HG02870 (cell line): ENCODE measurements at regions not wholly inside any gene's neighbourhood (a gene's known extent, or its start where the extent isn't known, plus 50 kb on each side); places are given as distances from the start of the nearest gene placed in this dataset.
A peak's percentile ranks its signal among the peaks of the same experiment; 100 is the strongest.

ENCODE experiments used
- ATAC-seq: cut with Tn5 transposase; IDR thresholded peaks from one replicate; pipeline ENCODE4 v1.9.1; 2021; ENCODE audit warnings: mild to moderate bottlenecking, moderate library complexity; ENCODE audit not compliant: unreplicated experiment

- ATAC-seq, result no peak
Measured at GRCh38 chrX:131764216-131764615, 220.3 kb downstream of the OR13H1 start.

- ATAC-seq, result peak; percentile 57
Measured at GRCh38 chrX:131778269-131779218, 234.7 kb downstream of the OR13H1 start.

DNA sequence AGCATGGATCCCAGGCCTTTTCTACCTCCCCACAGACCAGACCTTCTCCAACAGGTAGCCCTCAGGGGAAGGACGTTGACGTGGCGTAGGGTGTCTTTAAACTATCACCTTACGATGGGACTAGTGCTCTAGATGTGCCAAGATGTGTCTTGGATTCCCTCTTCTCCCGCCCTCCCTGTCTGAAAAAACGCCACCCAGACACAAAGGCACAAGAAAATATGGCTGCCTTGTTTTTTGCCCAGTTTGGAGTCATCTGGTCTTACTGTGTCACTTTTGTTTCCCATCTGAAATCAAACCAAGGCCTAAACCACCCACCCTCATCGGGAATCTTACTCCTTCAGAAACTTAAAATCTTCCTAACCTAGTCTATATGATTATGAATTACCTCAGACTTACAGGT is 235.4 kb downstream of the OR13H1 start:
- no peak for ATAC-seq

DNA sequence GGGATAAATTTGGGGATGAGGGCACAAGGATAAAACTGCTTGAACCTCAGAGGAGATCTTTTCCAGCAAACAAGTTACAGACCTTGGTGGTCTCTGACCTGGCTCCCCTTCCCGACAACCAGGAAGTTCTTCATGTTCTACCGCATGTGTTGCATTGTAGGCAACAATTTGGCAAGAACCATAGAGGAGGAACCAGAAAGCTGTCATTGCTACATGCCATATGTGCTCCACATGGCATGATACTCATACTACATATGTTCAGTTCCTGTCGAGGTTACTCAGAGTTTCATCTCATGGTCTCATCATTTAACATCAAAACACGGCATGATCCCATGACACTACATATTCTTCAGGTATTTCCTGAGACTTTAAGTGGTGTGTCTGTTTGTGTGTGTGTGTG is 235.9 kb downstream of the OR13H1 start:
- ATAC-seq, result no peak

DNA sequence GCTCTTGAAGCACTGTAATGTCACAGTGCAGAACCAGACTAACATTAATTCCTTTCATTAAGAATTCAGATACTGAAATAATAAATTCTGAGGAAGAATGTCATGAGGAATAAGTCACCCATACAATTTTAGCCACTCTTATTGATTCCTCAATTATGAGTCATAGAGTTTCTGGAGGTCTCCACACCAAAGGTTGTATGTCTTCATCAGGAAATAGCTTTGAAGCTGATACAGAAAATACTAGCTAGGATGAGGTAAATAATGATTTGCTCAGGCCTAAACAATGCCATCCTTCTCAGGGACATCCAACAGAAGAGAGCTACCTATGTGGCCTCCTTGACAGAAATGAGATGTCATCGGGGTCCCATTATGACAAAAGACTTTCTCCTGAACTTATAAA is 238.8 kb downstream of the OR13H1 start:
- no peak for ATAC-seq

DNA sequence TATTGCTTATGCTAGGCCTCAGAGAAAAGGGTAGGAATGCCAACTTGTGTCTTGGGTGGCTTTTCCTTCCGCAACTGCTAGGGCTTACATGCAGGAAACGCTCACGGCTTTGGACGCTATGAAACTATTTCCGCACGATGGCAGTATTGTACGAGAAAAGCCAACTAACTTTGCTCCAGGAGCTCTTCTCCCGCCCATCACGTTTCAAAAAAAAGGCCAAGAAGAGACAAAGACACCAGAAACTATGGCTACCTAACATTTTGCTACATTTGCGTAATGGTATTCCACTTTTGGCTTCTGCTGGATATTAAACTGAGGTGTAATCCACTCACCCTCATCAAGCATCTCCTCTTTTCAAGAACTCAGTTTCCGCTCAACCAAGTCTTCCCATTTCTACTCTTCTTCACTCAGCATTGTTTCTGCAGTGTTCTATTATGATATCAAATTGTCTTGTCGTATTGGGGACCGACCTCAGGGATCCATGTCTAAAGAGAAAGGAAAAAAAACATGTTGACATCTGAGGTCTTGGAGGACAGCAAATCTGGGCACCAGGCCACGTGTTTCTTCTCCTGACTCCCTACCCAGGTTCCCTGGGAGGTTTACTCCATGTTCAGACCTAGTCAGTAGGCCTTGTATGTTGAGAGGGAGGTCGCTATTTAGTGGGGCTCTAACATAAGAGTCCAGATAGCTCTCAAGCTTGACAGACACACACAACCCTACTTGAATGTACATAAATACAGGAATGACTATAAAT is 239.4 kb upstream of the STK26 start:
- ATAC-seq, result peak; percentile 57

GRCh38 chrX:131789664-131790063 is 233.4 kb upstream of the STK26 start:
- peak; percentile 36 for ATAC-seq

GRCh38 chrX:131791608-131792355 is 231.3 kb upstream of the STK26 start:
- no peak for ATAC-seq

DNA sequence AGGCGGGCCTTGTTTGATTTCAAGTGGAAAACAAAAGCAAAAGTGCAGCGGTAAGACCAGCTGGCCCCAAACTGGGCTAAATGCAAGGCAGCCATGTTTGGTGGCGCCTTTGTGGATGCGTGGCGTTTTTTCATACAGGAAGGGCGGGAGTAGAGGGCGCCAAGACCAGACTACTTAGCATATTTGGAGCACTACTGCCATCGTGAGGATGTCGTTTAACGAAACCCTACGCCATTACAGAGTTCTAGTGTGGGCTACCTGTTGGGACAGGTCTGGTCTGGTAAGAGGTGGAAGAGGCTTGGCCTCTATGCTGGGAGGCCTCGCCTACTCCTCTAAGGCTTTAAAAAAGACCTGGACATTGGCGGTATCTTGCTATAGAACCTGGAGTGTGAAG is 230.7 kb upstream of the STK26 start:
- peak; percentile 66 for ATAC-seq

- ATAC-seq, result peak; percentile 52
Measured at GRCh38 chrX:131792789-131793462, 230.2 kb upstream of the STK26 start.

- no peak for ATAC-seq
Measured at GRCh38 chrX:131795442-131796229, 227.5 kb upstream of the STK26 start.

- ATAC-seq, result no peak
Measured at GRCh38 chrX:131801066-131801465, 222.0 kb upstream of the STK26 start.

GRCh38 chrX:131801911-131802310 is 221.2 kb upstream of the STK26 start:
- ATAC-seq, result no peak

DNA sequence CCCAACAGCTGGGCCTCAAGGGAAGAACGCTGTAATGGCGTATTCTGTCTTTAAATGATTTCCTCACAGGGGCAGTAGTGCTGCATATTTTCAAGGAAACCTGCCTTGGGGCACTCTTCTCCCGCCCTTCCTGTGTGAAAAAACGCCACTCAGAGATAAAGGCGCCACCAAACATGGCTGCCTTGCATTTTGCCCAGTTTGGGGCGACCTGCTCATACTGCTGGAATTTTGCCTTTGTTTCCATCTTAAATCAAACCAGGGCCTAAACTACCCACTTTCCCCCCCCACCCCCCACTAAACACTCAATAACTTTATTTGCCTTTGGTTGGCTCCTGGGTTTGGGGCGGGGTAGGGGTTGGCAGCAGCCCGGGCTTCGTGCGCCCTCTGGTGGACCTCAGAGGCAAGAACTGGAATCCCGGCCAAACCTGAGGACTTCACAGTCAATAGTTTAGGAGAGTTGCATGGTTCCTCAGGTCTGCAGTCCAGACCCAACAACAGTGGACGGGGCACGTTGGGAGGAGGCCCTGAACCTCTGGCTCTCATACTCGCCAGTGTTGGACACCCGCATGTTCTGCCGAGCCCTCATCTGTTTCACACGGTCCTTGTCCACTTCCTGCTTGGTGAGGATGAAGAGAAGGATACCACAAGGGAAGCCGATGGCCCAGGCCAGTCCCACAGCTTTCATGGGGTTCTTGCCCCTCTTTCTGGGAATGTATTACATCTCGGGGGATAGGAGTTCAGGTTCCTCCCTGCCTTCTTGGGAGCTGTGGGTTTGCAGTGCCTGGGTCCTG is 220.1 kb upstream of the STK26 start:
- ATAC-seq, result peak; percentile 82

GRCh38 chrX:131812847-131813825 is 210.0 kb upstream of the STK26 start:
- peak; percentile 91 for ATAC-seq

- ATAC-seq, result no peak
Measured at GRCh38 chrX:131816551-131817136, 206.5 kb upstream of the STK26 start.

- ATAC-seq, result no peak
Measured at GRCh38 chrX:131818297-131818936, 204.7 kb upstream of the STK26 start.
